ENCODE measurements at regions not wholly inside any gene's neighbourhood (a gene's known extent, or its start where the extent isn't known, plus 50 kb on each side); places are given as distances from the start of the nearest gene placed in this dataset.

DNA sequence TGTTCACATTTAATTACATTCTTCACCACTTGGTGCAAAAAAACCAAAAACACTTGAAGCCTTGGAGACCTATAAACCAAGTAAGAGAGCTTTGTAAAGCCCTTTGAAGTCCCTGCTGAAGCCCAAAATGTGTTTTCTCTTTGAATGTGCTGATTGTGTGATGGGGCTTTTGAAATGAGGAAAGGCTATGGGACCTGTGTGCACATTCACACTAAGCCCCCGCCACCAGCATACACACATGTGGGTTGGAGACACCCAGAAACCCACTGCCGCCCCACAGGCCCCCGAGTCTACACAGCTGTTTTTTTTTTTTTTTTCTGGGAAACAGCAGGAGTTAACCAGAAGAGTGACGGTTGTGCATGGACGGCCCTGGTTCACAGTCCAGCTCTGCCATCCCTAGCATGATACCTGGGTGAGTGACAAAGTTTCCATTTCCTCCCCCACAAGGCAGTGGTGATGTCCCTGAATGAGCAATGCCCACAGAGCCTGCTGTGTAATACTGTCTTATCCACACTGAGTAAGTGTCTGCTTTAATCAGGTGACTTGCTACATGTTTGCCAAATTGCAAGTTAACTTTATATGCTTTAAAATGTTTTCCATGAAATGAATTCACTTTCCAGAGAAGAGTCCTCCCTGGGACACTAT is 154.6 kb upstream of the GDF10 start:
- TF ChIP-seq EZH2 (IDR thresholded peaks at IDR 0.05) (no peak), POLR2AphosphoS5 (IDR thresholded peaks at IDR 0.05; ENCODE audit: borderline replicate concordance, low read depth, low read length) (no peak), FOXP2 (optimal IDR thresholded peaks at IDR 0.05; ENCODE audit: control extremely low read depth, extremely low read length, insufficient read depth) (no peak)

Data from SK-N-MC (cell line).